ENCODE measurements at regions not wholly inside any gene's neighbourhood (a gene's known extent, or its start where the extent isn't known, plus 50 kb on each side); places are given as distances from the start of the nearest gene placed in this dataset.

- TF ChIP-seq CTCF (conservative IDR thresholded peaks at IDR 0.05; ENCODE audit: low read length), result no peak
- no peak for TF ChIP-seq EZH2phosphoT487 (IDR thresholded peaks at IDR 0.05; ENCODE audit: borderline replicate concordance)
Measured at GRCh38 chr18:6488956-6489355, 74.2 kb upstream of the L3MBTL4 start.

All from Loucy (cell line).